ENCODE measurements at regions not wholly inside any gene's neighbourhood (a gene's known extent, or its start where the extent isn't known, plus 50 kb on each side); places are given as distances from the start of the nearest gene placed in this dataset.

DNA sequence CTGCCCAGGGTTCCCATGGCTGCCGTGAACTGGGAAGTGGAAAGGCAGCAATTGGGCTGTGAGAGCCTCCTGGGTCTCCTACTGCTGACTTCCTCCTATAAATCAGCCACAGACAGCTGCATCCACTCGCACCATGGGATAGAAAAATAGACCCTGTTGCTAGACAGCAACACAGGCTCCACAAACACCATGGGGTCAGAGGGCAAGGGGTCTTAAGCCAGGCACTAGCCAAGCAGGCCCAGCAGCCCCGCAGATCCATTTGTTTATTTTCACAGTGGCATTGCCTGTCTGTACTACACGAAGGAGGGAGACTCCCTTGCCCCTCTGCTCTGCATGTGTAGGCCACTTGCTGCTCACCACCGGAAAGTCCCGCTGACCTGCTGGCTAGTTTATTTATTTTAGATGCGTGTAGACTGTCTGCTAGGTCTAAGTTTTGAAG is 139.8 kb downstream of the DACT1 start:
- DNase-seq (no peak), ATAC-seq (no peak)
- Mint-ChIP-seq H3K27ac (no peak overlapping the region), H3K27me3 (ENCODE audit: low read depth in 2 of 2) (peaks cover 2 to 10% of the 10 kb centered on the region in 2 donors), H3K9me3 (no peaks in the 10 kb centered on the region), H3K36me3 (no peaks in the 10 kb centered on the region), H3K4me1 (no peaks in the 10 kb centered on the region), H3K4me3 (no peak overlapping the region)
- intact Hi-C loops (cut with micrococcal nuclease): no loop called here
- 70% methylated on average over 7 of the region's 7 CpGs for WGBS (ENCODE audit: insufficient coverage)
- Histone ChIP-seq H3K27me3 (ENCODE audit: control insufficient read depth, insufficient read depth, low read length) (no peaks in the 10 kb centered on the region), H3K36me3 (ENCODE audit: control insufficient read depth, insufficient read depth, low read length) (no peaks in the 10 kb centered on the region), H3K27ac (ENCODE audit: low read length) (no peak overlapping the region), H3K4me1 (ENCODE audit: control insufficient read depth, insufficient read depth, low read length) (no peaks in the 10 kb centered on the region), H3K9me3 (ENCODE audit: control insufficient read depth, insufficient read depth, low read length) (no peaks in the 10 kb centered on the region), H3K4me3 (ENCODE audit: low read length) (no peak overlapping the region)
- TF ChIP-seq, protein P1, sequence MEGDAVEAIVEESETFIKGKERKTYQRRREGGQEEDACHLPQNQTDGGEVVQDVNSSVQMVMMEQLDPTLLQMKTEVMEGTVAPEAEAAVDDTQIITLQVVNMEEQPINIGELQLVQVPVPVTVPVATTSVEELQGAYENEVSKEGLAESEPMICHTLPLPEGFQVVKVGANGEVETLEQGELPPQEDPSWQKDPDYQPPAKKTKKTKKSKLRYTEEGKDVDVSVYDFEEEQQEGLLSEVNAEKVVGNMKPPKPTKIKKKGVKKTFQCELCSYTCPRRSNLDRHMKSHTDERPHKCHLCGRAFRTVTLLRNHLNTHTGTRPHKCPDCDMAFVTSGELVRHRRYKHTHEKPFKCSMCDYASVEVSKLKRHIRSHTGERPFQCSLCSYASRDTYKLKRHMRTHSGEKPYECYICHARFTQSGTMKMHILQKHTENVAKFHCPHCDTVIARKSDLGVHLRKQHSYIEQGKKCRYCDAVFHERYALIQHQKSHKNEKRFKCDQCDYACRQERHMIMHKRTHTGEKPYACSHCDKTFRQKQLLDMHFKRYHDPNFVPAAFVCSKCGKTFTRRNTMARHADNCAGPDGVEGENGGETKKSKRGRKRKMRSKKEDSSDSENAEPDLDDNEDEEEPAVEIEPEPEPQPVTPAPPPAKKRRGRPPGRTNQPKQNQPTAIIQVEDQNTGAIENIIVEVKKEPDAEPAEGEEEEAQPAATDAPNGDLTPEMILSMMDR (IDR thresholded peaks at IDR 0.05): no peak

DNA sequence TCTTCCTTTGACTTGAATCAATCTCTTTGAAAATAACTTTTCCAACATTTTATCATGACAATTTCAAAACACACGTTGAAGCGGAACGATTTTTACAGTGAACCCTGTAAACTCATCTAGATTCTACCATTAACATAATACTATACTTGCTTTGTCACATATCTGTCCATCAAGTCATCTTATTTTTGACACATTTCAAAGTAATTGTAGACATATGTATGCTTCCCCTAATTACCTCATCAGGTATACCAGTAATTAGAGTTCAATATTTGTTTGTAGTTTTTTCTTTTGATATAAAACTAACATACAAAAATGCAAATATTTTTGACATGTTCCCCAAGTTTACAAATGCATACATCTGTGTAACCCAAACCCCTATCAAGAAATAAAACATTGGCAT is 140.4 kb downstream of the DACT1 start:
- Mint-ChIP-seq H3K4me3 (no peak overlapping the region), H3K4me1 (no peaks in the 10 kb centered on the region), H3K36me3 (no peaks in the 10 kb centered on the region), H3K27ac (no peak overlapping the region), H3K9me3 (no peaks in the 10 kb centered on the region), H3K27me3 (ENCODE audit: low read depth in 2 of 2) (peaks cover 2 to 3% of the 10 kb centered on the region in 2 donors)
- no peak for ATAC-seq
- no peaks in the 10 kb centered on the region for H3K4me1 ChIP-seq (ENCODE audit: control insufficient read depth, insufficient read depth, low read length)
- TF ChIP-seq, protein P1 (IDR thresholded peaks at IDR 0.05): no peak
- H3K4me3 ChIP-seq (ENCODE audit: low read length): no peak overlapping the region
- H3K27ac ChIP-seq (ENCODE audit: low read length): no peak overlapping the region
- H3K9me3 ChIP-seq (ENCODE audit: control insufficient read depth, insufficient read depth, low read length): no peaks in the 10 kb centered on the region
- no peaks in the 10 kb centered on the region for H3K27me3 ChIP-seq (ENCODE audit: control insufficient read depth, insufficient read depth, low read length)
- WGBS (ENCODE audit: insufficient coverage): 91% methylated on average over 3 of the region's 3 CpGs
- H3K36me3 ChIP-seq (ENCODE audit: control insufficient read depth, insufficient read depth, low read length): no peaks in the 10 kb centered on the region
- no peak for DNase-seq
- intact Hi-C loops (cut with micrococcal nuclease): no loop called here

DNA sequence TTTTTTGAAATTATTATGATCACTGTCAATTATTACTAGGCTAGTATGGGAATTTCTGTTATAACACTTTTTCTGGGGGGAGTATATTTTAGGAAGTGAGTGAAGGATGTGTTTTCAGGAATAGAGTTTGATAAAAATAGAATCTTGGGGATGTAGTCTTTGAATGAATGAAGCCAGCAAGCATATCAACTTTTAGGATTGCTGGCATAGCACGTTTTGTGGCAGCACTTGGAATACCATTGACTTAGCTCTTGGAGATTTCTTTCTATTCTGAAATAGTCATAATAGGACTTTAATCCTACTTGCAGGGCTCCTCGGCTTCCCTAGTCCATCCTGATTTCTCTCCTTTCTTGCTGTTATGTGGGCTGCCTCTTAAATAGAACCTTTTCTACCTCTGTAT is 141.6 kb downstream of the DACT1 start:
- intact Hi-C loops (cut with micrococcal nuclease): no loop called here
- Mint-ChIP-seq H3K9me3 (no peaks in the 10 kb centered on the region), H3K27ac (no peak overlapping the region), H3K36me3 (no peaks in the 10 kb centered on the region), H3K4me3 (no peak overlapping the region), H3K27me3 (ENCODE audit: low read depth in 2 of 2) (no peaks in the 10 kb centered on the region), H3K4me1 (no peaks in the 10 kb centered on the region)
- Histone ChIP-seq H3K4me1 (ENCODE audit: control insufficient read depth, insufficient read depth, low read length) (no peaks in the 10 kb centered on the region), H3K36me3 (ENCODE audit: control insufficient read depth, insufficient read depth, low read length) (no peaks in the 10 kb centered on the region), H3K27ac (ENCODE audit: low read length) (no peak overlapping the region), H3K27me3 (ENCODE audit: control insufficient read depth, insufficient read depth, low read length) (no peaks in the 10 kb centered on the region), H3K4me3 (ENCODE audit: low read length) (no peak overlapping the region), H3K9me3 (ENCODE audit: control insufficient read depth, insufficient read depth, low read length) (no peaks in the 10 kb centered on the region)
- TF ChIP-seq, protein P1 (IDR thresholded peaks at IDR 0.05): no peak
- ATAC-seq: no peak
- DNase-seq: no peak
- WGBS (ENCODE audit: insufficient coverage): 78% methylated on average over 2 of the region's 2 CpGs

DNA sequence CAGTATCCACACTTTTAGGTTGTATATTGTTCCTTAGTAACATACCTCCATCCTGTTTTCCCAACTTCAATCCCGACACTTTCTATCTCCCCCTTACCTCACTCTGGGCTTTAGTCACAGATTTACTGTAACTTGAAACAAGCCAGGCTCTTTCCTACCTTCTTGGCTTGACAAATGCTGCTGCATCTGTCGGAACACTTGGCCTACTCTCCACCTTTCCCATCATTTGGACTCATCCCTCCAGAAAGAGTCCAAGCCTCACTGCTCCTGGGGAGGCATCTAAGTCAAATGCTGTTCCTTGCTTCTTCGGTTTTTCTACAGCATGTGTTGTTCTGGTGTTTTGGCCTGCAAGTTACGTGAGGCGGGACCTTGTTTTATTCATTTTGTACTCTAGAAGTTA is 142.4 kb downstream of the DACT1 start:
- H3K27me3 ChIP-seq (ENCODE audit: control insufficient read depth, insufficient read depth, low read length): no peaks in the 10 kb centered on the region
- no peaks in the 10 kb centered on the region for H3K36me3 ChIP-seq (ENCODE audit: control insufficient read depth, insufficient read depth, low read length)
- no peak overlapping the region for H3K27ac Mint-ChIP-seq
- no peaks in the 10 kb centered on the region for H3K9me3 ChIP-seq (ENCODE audit: control insufficient read depth, insufficient read depth, low read length)
- H3K36me3 Mint-ChIP-seq: no peaks in the 10 kb centered on the region
- no peak overlapping the region for H3K27ac ChIP-seq (ENCODE audit: low read length)
- WGBS (ENCODE audit: insufficient coverage): 89% methylated on average over 5 of the region's 5 CpGs
- TF ChIP-seq, protein P1 (IDR thresholded peaks at IDR 0.05): no peak
- H3K4me1 ChIP-seq (ENCODE audit: control insufficient read depth, insufficient read depth, low read length): no peaks in the 10 kb centered on the region
- DNase-seq (no peak), ATAC-seq (no peak)
- no peak overlapping the region for H3K4me3 Mint-ChIP-seq
- intact Hi-C loops (cut with micrococcal nuclease): no loop called here
- no peaks in the 10 kb centered on the region for H3K9me3 Mint-ChIP-seq
- no peaks in the 10 kb centered on the region for H3K4me1 Mint-ChIP-seq
- no peaks in the 10 kb centered on the region for H3K27me3 Mint-ChIP-seq (ENCODE audit: low read depth in 2 of 2)
- no peak overlapping the region for H3K4me3 ChIP-seq (ENCODE audit: low read length)

All from natural killer cell (primary cell).